GM12878 (cell line): ENCODE measurements at regions not wholly inside any gene's neighbourhood (a gene's known extent, or its start where the extent isn't known, plus 50 kb on each side); places are given as distances from the start of the nearest gene placed in this dataset.

Experiments used
- ATAC-seq: fragments of 200-7000 bp; cut with Tn5 transposase; 3 replicates; pipeline ENCODE4 v1.9.1; 2020; ENCODE audit warnings: mild to moderate bottlenecking, moderate library complexity
- BruUV-seq: library from RNA; stranded (reverse); fragments of 400-500 nt; replicated peaks from 2 replicates; lab custom pipeline; 2021; lab: Mats Ljungman, UMichigan
- CTCF ChIA-PET: fragments of 300-600 bp; sonication (Branson Sonifier 250); formaldehyde crosslinking; extraction: SDS; loops from one replicate; lab custom pipeline; 2021; ENCODE audit warnings: inconsistent platforms; lab: Yijun Ruan, JAX
- POLR2A ChIA-PET: fragments of 350-600 bp; formaldehyde crosslinking; extraction: SDS; loops from one replicate; lab custom pipeline; 2021; ENCODE audit warnings: inconsistent platforms; lab: Charles Lee
- RAD21 ChIA-PET: fragments of 300-600 bp; sonication (Branson Sonifier 250); formaldehyde crosslinking; loops from one replicate; lab custom pipeline; 2023; ENCODE audit warnings: antibody characterized with exemption; ENCODE audit not compliant: unreplicated experiment; lab: Charles Lee
- SMC1A ChIA-PET: fragments of 300-600 bp; sonication (Branson Sonifier 250); formaldehyde crosslinking; loops from one replicate; lab custom pipeline; 2023; ENCODE audit not compliant: unreplicated experiment, uncharacterized antibody; lab: Charles Lee
- DNase-seq: peaks from one replicate; pipeline ENCODE4 v3.0.0-alpha.2; 2011; ENCODE audit warnings: low read depth, low spot score
- FAIRE-seq: peaks from 3 replicates; lab custom pipeline; 2011; peaks lifted over from hg19 to GRCh38; lab: Jason Lieb, UNC
- H2AFZ ChIP-seq: 2 replicates; pipeline ENCODE4 v1.6.0; 2011; ENCODE audit warnings: low read depth, low read length, control low read depth; ENCODE audit not compliant: control insufficient read depth
- H3K27ac ChIP-seq: 2 replicates; pipeline ENCODE4 v1.5.1; 2011; ENCODE audit warnings: control low read depth; ENCODE audit not compliant: control insufficient read depth, insufficient read depth
- H3K27me3 ChIP-seq, 2 experiments: replicated peaks in 1 of 2; 2 replicates each; pipeline versions ENCODE4 v1.6.0 to v1.6.1; 2011; ENCODE audit warnings: low read length in 1 of 2; ENCODE audit not compliant: control insufficient read depth in 2 of 2, insufficient read depth in 2 of 2
- H3K36me3 ChIP-seq, 2 experiments: 2 replicates each; pipeline ENCODE4 v1.5.1; 2011; ENCODE audit warnings: low read length in 1 of 2; ENCODE audit not compliant: control insufficient read depth in 2 of 2, insufficient read depth in 2 of 2
- H3K4me1 ChIP-seq: 2 replicates; pipeline ENCODE4 v1.6.1; 2011; ENCODE audit warnings: mild to moderate bottlenecking, low read length, moderate library complexity, mixed read lengths; ENCODE audit not compliant: control insufficient read depth, insufficient read depth
- H3K4me2 ChIP-seq: 2 replicates; pipeline ENCODE4 v1.6.0; 2011; ENCODE audit warnings: control low read depth; ENCODE audit not compliant: control insufficient read depth, insufficient read depth
- H3K4me3 ChIP-seq: fragments of 200-600 bp; sonication (generic); 2 replicates; pipeline ENCODE4 v1.5.1; 2016
- H3K79me2 ChIP-seq: 2 replicates; pipeline ENCODE4 v1.6.0; 2011; ENCODE audit warnings: low read length; ENCODE audit not compliant: control insufficient read depth, insufficient read depth
- H3K9ac ChIP-seq: 2 replicates; pipeline ENCODE4 v1.8.0; 2011; ENCODE audit warnings: low read length, control low read depth, mixed read lengths; ENCODE audit not compliant: control insufficient read depth, insufficient read depth
- H3K9me3 ChIP-seq: replicated peaks from 3 replicates; pipeline ENCODE4 v1.5.1; 2011; ENCODE audit warnings: mild to moderate bottlenecking, low read length; ENCODE audit not compliant: control insufficient read depth, insufficient read depth
- H4K20me1 ChIP-seq: 2 replicates; pipeline ENCODE4 v1.6.0; 2011; ENCODE audit not compliant: control insufficient read depth, insufficient read depth
- ATF3 ChIP-seq: IDR thresholded peaks from 2 replicates; pipeline ENCODE4 v1.6.1; 2011; ENCODE audit warnings: low read depth, mild to moderate bottlenecking, low read length, moderate library complexity, borderline replicate concordance; ENCODE audit errors: extremely low read depth
- ESRRA ChIP-seq: IDR thresholded peaks from 2 replicates; pipeline ENCODE4 v1.6.1; 2012; ENCODE audit warnings: mild to moderate bottlenecking, low read length, improper control_type of control experiment
- EZH2 ChIP-seq: IDR thresholded peaks from 2 replicates; pipeline ENCODE4 v1.6.1; 2012; ENCODE audit warnings: low read depth, mild to moderate bottlenecking, control low read depth, inconsistent platforms, low read length, borderline replicate concordance; ENCODE audit not compliant: control insufficient read depth
- IRF4 ChIP-seq: IDR thresholded peaks from 2 replicates; pipeline ENCODE4 v1.6.1; 2011; ENCODE audit warnings: low read depth, low read length
- POU2F2 ChIP-seq: IDR thresholded peaks from 3 replicates; pipeline ENCODE4 v1.6.1; 2011; ENCODE audit warnings: low read depth, mild to moderate bottlenecking, low read length, borderline replicate concordance
- RAD21 ChIP-seq: IDR thresholded peaks from 2 replicates; pipeline ENCODE4 v1.6.1; 2011; ENCODE audit warnings: mild to moderate bottlenecking, low read depth, low read length, moderate library complexity; ENCODE audit not compliant: insufficient read depth
- SUPT20H ChIP-seq: IDR thresholded peaks from 2 replicates; pipeline ENCODE4 v1.6.1; 2011; ENCODE audit warnings: low read depth, mild to moderate bottlenecking, low read length, moderate library complexity, borderline replicate concordance; ENCODE audit not compliant: control insufficient read depth
- WGBS: methylation state at CpG from one replicate; pipeline ENCODE4 v1.1.6; 2016; ENCODE audit warnings: low lambda C conversion rate; ENCODE audit not compliant: insufficient replicate concordance, insufficient coverage; ENCODE audit errors: missing lambda C conversion rate; 5-methylcytosine and 5-hydroxymethylcytosine counted together
- in situ Hi-C: fragments of 300-500 bp; cut with MboI; formaldehyde crosslinking; loops from 9 replicates; pipeline ENCODE4 v1.14.3; 2018; ENCODE audit warnings: mixed read lengths
- intact Hi-C: fragments of 100-400 bp; cut with micrococcal nuclease; formaldehyde crosslinking; loops from one replicate; pipeline ENCODE4 v1.14.2; 2022; ENCODE audit not compliant: unreplicated experiment
- TF ChIP-seq, protein P1 (sequence below): fragments of 450-650 bp; IDR thresholded peaks from 2 replicates; pipeline ENCODE4 v1.6.1; 2017; ENCODE audit warnings: mild to moderate bottlenecking, low read depth, inconsistent platforms; ENCODE audit not compliant: poor library complexity, severe bottlenecking

DNA sequence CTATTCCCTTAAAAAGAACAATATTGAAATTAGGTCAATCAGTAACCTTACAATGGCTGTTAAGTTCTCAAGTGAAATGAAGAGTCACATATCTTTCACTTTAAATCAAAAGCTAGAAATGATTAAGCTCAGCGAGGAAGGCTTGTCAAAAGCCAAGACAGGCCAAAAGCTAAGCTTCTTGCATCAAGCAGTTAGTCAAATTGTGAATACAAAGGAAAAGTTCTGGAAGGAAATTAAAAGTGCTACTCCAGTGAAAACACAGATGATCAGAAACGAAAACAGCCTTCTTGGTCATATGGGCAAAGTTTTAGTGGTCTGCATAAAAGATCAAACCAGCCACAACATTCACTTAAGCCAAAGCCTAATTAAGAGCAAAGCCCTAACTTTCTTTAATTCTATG lies 402.6 kb upstream of the ZEB2 start:
- no peaks in the 10 kb centered on the region for H4K20me1 ChIP-seq
- H3K36me3 ChIP-seq = no peaks in the 10 kb centered on the region
- no peak overlapping the region for H3K27ac ChIP-seq
- ChIA-PET POLR2A (no interaction called here), CTCF (no interaction called here), SMC1A (interaction anchor here (0.6 kb wide), 1 partner anchor 198 kb away, joined by 3 read pairs; no protein-coding TSS in a partner anchor), RAD21 (no interaction called here)
- no peak overlapping the region for H2AFZ ChIP-seq
- no TSS peak for BruUV-seq
- no peaks in the 10 kb centered on the region for H3K79me2 ChIP-seq
- no peaks in the 10 kb centered on the region for H3K4me1 ChIP-seq
- no peak for ATAC-seq
- 2% methylated on average over 2 of the region's 2 CpGs for WGBS
- no peak for TF ChIP-seq SUPT20H
- no peak overlapping the region for H3K4me3 ChIP-seq
- intact Hi-C loops (no loop called here), in situ Hi-C loops (no loop called here)
- DNase-seq = no peak
- no peak for FAIRE-seq
- no peak overlapping the region for H3K4me2 ChIP-seq
- H3K27me3 ChIP-seq = no peaks in the 10 kb centered on the region; a peak in 1 of 4 replicates
- H3K9ac ChIP-seq = no peak overlapping the region
- no peaks in the 10 kb centered on the region for H3K9me3 ChIP-seq

DNA sequence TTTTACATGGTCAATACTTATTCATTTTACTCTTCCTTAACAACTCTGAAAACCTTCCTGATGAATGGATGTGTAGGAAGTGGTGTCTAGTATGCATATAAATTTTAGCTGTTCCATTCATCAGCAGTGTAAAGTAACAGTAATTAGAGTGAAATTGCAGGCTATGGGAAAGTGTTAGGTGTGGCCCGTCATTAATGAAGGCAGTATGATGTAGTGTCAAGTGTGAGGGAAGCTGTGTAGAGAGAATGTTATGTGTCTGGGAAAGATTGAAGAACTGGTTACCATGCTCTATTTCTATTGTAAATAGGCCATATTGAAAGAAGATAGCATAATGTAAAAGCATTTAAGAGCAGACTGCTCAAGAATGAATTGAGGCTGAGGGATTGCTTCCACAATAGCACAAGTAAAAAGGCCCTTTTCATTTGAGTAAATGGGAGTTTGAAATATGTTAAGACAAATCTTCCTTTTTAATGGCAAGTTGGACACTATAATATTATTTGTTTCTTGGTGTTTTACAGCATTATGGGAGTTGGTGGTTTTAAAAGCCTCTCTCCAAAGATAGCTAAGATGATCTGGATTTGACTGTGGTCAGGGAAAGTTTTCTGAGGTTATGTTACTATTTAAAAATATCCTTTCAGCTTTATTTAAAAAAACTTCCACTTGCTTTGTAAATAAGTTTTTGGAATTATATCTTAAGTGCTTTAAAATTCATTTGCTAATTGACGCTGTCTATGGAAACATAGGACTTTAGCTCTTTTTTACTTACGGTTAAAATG lies 401.0 kb upstream of the ZEB2 start:
- H3K36me3 ChIP-seq = no peaks in the 10 kb centered on the region
- in situ Hi-C loops (no loop called here), intact Hi-C loops (no loop called here)
- no peaks in the 10 kb centered on the region for H3K79me2 ChIP-seq
- H3K4me1 ChIP-seq = no peaks in the 10 kb centered on the region
- no peak overlapping the region for H3K27ac ChIP-seq
- WGBS = 58% methylated on average over 3 of the region's 3 CpGs
- no peak overlapping the region for H3K4me3 ChIP-seq
- BruUV-seq = no TSS peak
- ChIA-PET RAD21 (no interaction called here), CTCF (no interaction called here), SMC1A (interaction anchor here (0.6 kb wide), 1 partner anchor 417 kb away, joined by 3 read pairs; no protein-coding TSS in a partner anchor), POLR2A (no interaction called here)
- FAIRE-seq (no peak), DNase-seq (no peak), ATAC-seq (no peak)
- no peaks in the 10 kb centered on the region for H3K9me3 ChIP-seq
- H3K4me2 ChIP-seq = no peak overlapping the region
- no peaks in the 10 kb centered on the region for H4K20me1 ChIP-seq
- TF ChIP-seq POU2F2 (no peak), EZH2 (no peak), ATF3 (no peak), IRF4 (no peak), RAD21 (no peak), ESRRA (no peak)
- TF ChIP-seq, protein P1, sequence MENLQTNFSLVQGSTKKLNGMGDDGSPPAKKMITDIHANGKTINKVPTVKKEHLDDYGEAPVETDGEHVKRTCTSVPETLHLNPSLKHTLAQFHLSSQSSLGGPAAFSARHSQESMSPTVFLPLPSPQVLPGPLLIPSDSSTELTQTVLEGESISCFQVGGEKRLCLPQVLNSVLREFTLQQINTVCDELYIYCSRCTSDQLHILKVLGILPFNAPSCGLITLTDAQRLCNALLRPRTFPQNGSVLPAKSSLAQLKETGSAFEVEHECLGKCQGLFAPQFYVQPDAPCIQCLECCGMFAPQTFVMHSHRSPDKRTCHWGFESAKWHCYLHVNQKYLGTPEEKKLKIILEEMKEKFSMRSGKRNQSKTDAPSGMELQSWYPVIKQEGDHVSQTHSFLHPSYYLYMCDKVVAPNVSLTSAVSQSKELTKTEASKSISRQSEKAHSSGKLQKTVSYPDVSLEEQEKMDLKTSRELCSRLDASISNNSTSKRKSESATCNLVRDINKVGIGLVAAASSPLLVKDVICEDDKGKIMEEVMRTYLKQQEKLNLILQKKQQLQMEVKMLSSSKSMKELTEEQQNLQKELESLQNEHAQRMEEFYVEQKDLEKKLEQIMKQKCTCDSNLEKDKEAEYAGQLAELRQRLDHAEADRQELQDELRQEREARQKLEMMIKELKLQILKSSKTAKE = no peak
- no peak overlapping the region for H3K9ac ChIP-seq
- no peak overlapping the region for H2AFZ ChIP-seq
- H3K27me3 ChIP-seq = no peaks in the 10 kb centered on the region; a peak in 1 of 4 replicates
